HepG2 (cell line): ENCODE measurements at regions not wholly inside any gene's neighbourhood (a gene's known extent, or its start where the extent isn't known, plus 50 kb on each side); places are given as distances from the start of the nearest gene placed in this dataset.

Experiments used
- ATAC-seq: fragments of 200-7000 bp; cut with Tn5 transposase; 3 replicates; pipeline ENCODE4 v1.9.1; 2020; ENCODE audit warnings: mild to moderate bottlenecking, moderate library complexity
- BruUV-seq: library from RNA; stranded (reverse); fragments of 400-500 nt; replicated peaks from 2 replicates; lab custom pipeline; 2021; lab: Mats Ljungman, UMichigan
- CTCF ChIA-PET: fragments of 300-600 bp; formaldehyde crosslinking; extraction: SDS; loops from one replicate; lab custom pipeline; 2021; ENCODE audit warnings: low total read pairs, inconsistent platforms, low intra/inter-chr PET ratio; lab: Yijun Ruan, JAX
- POLR2A ChIA-PET: fragments of 350-600 bp; sonication (Branson Sonifier 250); formaldehyde crosslinking; loops from one replicate; lab custom pipeline; 2020; ENCODE audit warnings: antibody characterized with exemption, inconsistent platforms; lab: Yijun Ruan, JAX
- DNase-seq: peaks from one replicate; pipeline ENCODE4 v3.0.0-alpha.2; 2015; ENCODE audit warnings: low spot score
- FAIRE-seq: peaks from 3 replicates; lab custom pipeline; 2011; peaks lifted over from hg19 to GRCh38; lab: Jason Lieb, UNC
- H2AFZ ChIP-seq: one replicate; pipeline ENCODE4 v1.6.1; 2011; ENCODE audit warnings: low read length, inconsistent platforms
- H3K27ac ChIP-seq: fragments of 300-600 bp; 3 replicates; pipeline ENCODE4 v1.8.0; 2011; ENCODE audit warnings: mixed run types, mild to moderate bottlenecking, mixed read lengths, low read length, inconsistent platforms; ENCODE audit not compliant: insufficient read depth; ENCODE audit errors: extremely low read length
- H3K27me3 ChIP-seq, 2 experiments: fragments of 200-600 bp in 1 of 2; 2 replicates in 1 of 2; 3 replicates in 1 of 2; pipeline versions ENCODE4 v1.6.0 to v1.8.0; 2011; ENCODE audit warnings: low read length in 2 of 2, mild to moderate bottlenecking in 2 of 2, moderate library complexity in 2 of 2, inconsistent platforms in 1 of 2; ENCODE audit not compliant: insufficient read depth in 2 of 2, control insufficient read depth in 1 of 2
- H3K36me3 ChIP-seq, 2 experiments: fragments of 200-600 bp in 1 of 2; replicated peaks in 1 of 2; 2 replicates in 1 of 2; 3 replicates in 1 of 2; pipeline versions ENCODE4 v1.5.1 to v1.8.0; 2011; ENCODE audit warnings: low read length in 2 of 2, inconsistent platforms in 1 of 2; ENCODE audit not compliant: insufficient read depth in 2 of 2, control insufficient read depth in 1 of 2
- H3K4me1 ChIP-seq: 2 replicates; pipeline ENCODE4 v1.5.1; 2012; ENCODE audit warnings: low read length, inconsistent platforms; ENCODE audit not compliant: insufficient read depth
- H3K4me2 ChIP-seq: 2 replicates; pipeline ENCODE4 v1.6.0; 2011; ENCODE audit warnings: low read depth, low read length, inconsistent platforms
- H3K4me3 ChIP-seq, 3 experiments: fragments of 200-600 bp in 1 of 3; sonication (generic), shearing (Covaris generic) in 1 of 3; replicated peaks in 1 of 3; 2 replicates each; pipeline ENCODE4 v1.5.1; 2011 to 2016; ENCODE audit warnings: low read length in 3 of 3, inconsistent platforms in 2 of 3, low read depth in 2 of 3, mild to moderate bottlenecking in 2 of 3, control low read depth in 1 of 3, mixed read lengths in 1 of 3; ENCODE audit not compliant: insufficient read depth in 1 of 3
- H3K79me2 ChIP-seq: one replicate; pipeline ENCODE4 v1.6.1; 2011; ENCODE audit warnings: low read length, inconsistent platforms; ENCODE audit not compliant: insufficient read depth
- H3K9ac ChIP-seq: 2 replicates; pipeline ENCODE4 v1.6.0; 2011; ENCODE audit warnings: mild to moderate bottlenecking, low read depth, low read length, inconsistent platforms; ENCODE audit not compliant: insufficient read depth
- H3K9me3 ChIP-seq: 2 replicates; pipeline ENCODE4 v1.5.1; 2012; ENCODE audit warnings: mild to moderate bottlenecking, low read length
- H4K20me1 ChIP-seq: 2 replicates; pipeline ENCODE4 v1.6.0; 2011; ENCODE audit warnings: inconsistent platforms, mild to moderate bottlenecking, low read length, moderate library complexity; ENCODE audit not compliant: insufficient read depth
- MED8 ChIP-seq: sonication (generic); formaldehyde crosslinking; IDR thresholded peaks from 2 replicates; pipeline ENCODE4 v1.8.1; 2023; ENCODE audit warnings: mild to moderate bottlenecking, missing genetic modification reagents; ENCODE audit not compliant: insufficient replicate concordance
- PITX1 ChIP-seq: sonication (generic); formaldehyde crosslinking; IDR thresholded peaks from 2 replicates; pipeline ENCODE4 v1.5.1; 2020; ENCODE audit warnings: mild to moderate bottlenecking, missing genetic modification reagents
- SMAD3 ChIP-seq: sonication (generic); formaldehyde crosslinking; IDR thresholded peaks from 2 replicates; pipeline ENCODE4 v1.4.0; 2020; ENCODE audit warnings: missing genetic modification reagents
- SP140L ChIP-seq: sonication (generic); formaldehyde crosslinking; IDR thresholded peaks from 2 replicates; pipeline ENCODE4 v1.4.0; 2020; ENCODE audit warnings: missing genetic modification reagents, borderline replicate concordance
- ZNF496 ChIP-seq: sonication (generic); formaldehyde crosslinking; IDR thresholded peaks from 2 replicates; pipeline ENCODE4 v1.8.1; 2023; ENCODE audit warnings: mild to moderate bottlenecking, moderate library complexity, missing genetic modification reagents; ENCODE audit not compliant: insufficient replicate concordance
- ZNF670 ChIP-seq: sonication (generic); formaldehyde crosslinking; IDR thresholded peaks from 2 replicates; pipeline ENCODE4 v1.8.0; 2022; ENCODE audit warnings: mild to moderate bottlenecking, missing genetic modification reagents, borderline replicate concordance
- ZNF800 ChIP-seq: sonication (generic); formaldehyde crosslinking; IDR thresholded peaks from 2 replicates; pipeline ENCODE4 v1.4.0; 2020; ENCODE audit warnings: missing genetic modification reagents
- ZSCAN30 ChIP-seq: sonication (generic); formaldehyde crosslinking; IDR thresholded peaks from 2 replicates; pipeline ENCODE4 v1.5.0; 2020; ENCODE audit warnings: mild to moderate bottlenecking, missing genetic modification reagents
- WGBS: methylation state at CpG from one replicate; pipeline ENCODE4 v1.1.6; 2017; ENCODE audit warnings: low lambda C conversion rate; 5-methylcytosine and 5-hydroxymethylcytosine counted together
- in situ Hi-C: cut with HindIII; loops from 2 replicates; pipeline ENCODE4 v1.10.0; 2017; ENCODE audit warnings: low pct_unique_long_range_greater_than_20kb; ENCODE audit not compliant: extremely low pct_ligation_motif_present
- intact Hi-C: fragments of 100-400 bp; cut with micrococcal nuclease; formaldehyde crosslinking; loops from one replicate; pipeline ENCODE4 v1.10.0; 2022; ENCODE audit not compliant: unreplicated experiment
- TF ChIP-seq, protein P1 (sequence below): sonication (generic); formaldehyde crosslinking; IDR thresholded peaks from 2 replicates; pipeline ENCODE4 v1.8.1; 2023; ENCODE audit warnings: missing genetic modification reagents, mild to moderate bottlenecking, borderline replicate concordance

- H3K27me3 ChIP-seq, result peaks cover 0 to 22% of the 10 kb centered on the region in 2 experiments; a peak in 2 of 5 replicates
- H3K27ac ChIP-seq, result no peak overlapping the region
- in situ Hi-C loops, result no loop called here
- TF ChIP-seq PITX1 (CRISPR knock-in tag) (no peak), SP140L (CRISPR knock-in tag) (no peak), ZNF496 (CRISPR knock-in tag) (no peak), MED8 (CRISPR knock-in tag) (no peak), ZNF670 (CRISPR knock-in tag) (no peak), ZNF800 (CRISPR knock-in tag) (no peak), ZSCAN30 (CRISPR knock-in tag) (no peak), SMAD3 (CRISPR knock-in tag) (no peak)
- TF ChIP-seq, protein P1, sequence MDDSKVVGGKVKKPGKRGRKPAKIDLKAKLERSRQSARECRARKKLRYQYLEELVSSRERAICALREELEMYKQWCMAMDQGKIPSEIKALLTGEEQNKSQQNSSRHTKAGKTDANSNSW, result no peak
- ChIA-PET POLR2A (no interaction called here), CTCF (no interaction called here)
- no peak overlapping the region for H3K4me2 ChIP-seq
- H3K4me1 ChIP-seq, result peaks cover 15% of the 10 kb centered on the region
- BruUV-seq, result no TSS peak
- H3K79me2 ChIP-seq, result no peaks in the 10 kb centered on the region
- no peaks in the 10 kb centered on the region for H4K20me1 ChIP-seq
- FAIRE-seq (no peak), ATAC-seq (no peak), DNase-seq (no peak)
- H3K36me3 ChIP-seq, result no peaks in the 10 kb centered on the region
- intact Hi-C loops, result no loop called here
- 26% methylated on average over 2 of the region's 2 CpGs for WGBS
- H3K9me3 ChIP-seq, result no peaks in the 10 kb centered on the region; the same call in 1 of the 2 replicates
- H3K4me3 ChIP-seq, result no peak overlapping the region
- H2AFZ ChIP-seq, result no peak overlapping the region
- no peak overlapping the region for H3K9ac ChIP-seq
Measured at GRCh38 chr6:90402831-90403192, 106.2 kb upstream of the BACH2 start.
